ENCODE measurements at regions not wholly inside any gene's neighbourhood (a gene's known extent, or its start where the extent isn't known, plus 50 kb on each side); places are given as distances from the start of the nearest gene placed in this dataset.

GRCh38 chr2:226115102-226115831 lies 684.4 kb downstream of the IRS1 start (continued):
- TF ChIP-seq ARNTL (CRISPR knock-in tag; IDR thresholded peaks at IDR 0.05) (no peak), ARID5B (CRISPR knock-in tag; IDR thresholded peaks at IDR 0.05) (peak; percentile 91), MYNN (CRISPR knock-in tag; IDR thresholded peaks at IDR 0.05; ENCODE audit: low read depth) (no peak), ZNF292 (CRISPR knock-in tag; IDR thresholded peaks at IDR 0.05; ENCODE audit: borderline replicate concordance, low read depth) (no peak), ZNF556 (CRISPR knock-in tag; IDR thresholded peaks at IDR 0.05; ENCODE audit: borderline replicate concordance) (no peak), CREM (IDR thresholded peaks at IDR 0.05) (peak; percentile 76), CREM (CRISPR knock-in tag; IDR thresholded peaks at IDR 0.05) (no peak), AHDC1 (CRISPR knock-in tag; IDR thresholded peaks at IDR 0.05; ENCODE audit: borderline replicate concordance) (peak; percentile 59; the same call in 1 of the 2 replicates), TBP (CRISPR knock-in tag; IDR thresholded peaks at IDR 0.05) (no peak), MEF2D (CRISPR knock-in tag; IDR thresholded peaks at IDR 0.05) (no peak), ZFP36 (IDR thresholded peaks at IDR 0.05; ENCODE audit: borderline replicate concordance, low read depth, low read length, partially characterized antibody) (no peak), ZNF773 (CRISPR knock-in tag; IDR thresholded peaks at IDR 0.05; ENCODE audit: borderline replicate concordance) (no peak), ZSCAN21 (CRISPR knock-in tag; IDR thresholded peaks at IDR 0.05; ENCODE audit: borderline replicate concordance) (no peak), SAFB2 (CRISPR knock-in tag; IDR thresholded peaks at IDR 0.05; ENCODE audit: borderline replicate concordance, low read depth) (no peak), KDM1A (CRISPR knock-in tag; IDR thresholded peaks at IDR 0.05) (0 out of 2 replicates have a peak, but pooled peaks have one; percentile 51), NFIB (CRISPR knock-in tag; IDR thresholded peaks at IDR 0.05; ENCODE audit: borderline replicate concordance) (no peak), HDAC2 (CRISPR knock-in tag; IDR thresholded peaks at IDR 0.05) (0 out of 2 replicates have a peak, but pooled peaks have one; percentile 22), ZNF816 (CRISPR knock-in tag; IDR thresholded peaks at IDR 0.05; ENCODE audit: borderline replicate concordance) (no peak), ZNF468 (CRISPR knock-in tag; IDR thresholded peaks at IDR 0.05) (no peak)
- TF ChIP-seq, protein P1, sequence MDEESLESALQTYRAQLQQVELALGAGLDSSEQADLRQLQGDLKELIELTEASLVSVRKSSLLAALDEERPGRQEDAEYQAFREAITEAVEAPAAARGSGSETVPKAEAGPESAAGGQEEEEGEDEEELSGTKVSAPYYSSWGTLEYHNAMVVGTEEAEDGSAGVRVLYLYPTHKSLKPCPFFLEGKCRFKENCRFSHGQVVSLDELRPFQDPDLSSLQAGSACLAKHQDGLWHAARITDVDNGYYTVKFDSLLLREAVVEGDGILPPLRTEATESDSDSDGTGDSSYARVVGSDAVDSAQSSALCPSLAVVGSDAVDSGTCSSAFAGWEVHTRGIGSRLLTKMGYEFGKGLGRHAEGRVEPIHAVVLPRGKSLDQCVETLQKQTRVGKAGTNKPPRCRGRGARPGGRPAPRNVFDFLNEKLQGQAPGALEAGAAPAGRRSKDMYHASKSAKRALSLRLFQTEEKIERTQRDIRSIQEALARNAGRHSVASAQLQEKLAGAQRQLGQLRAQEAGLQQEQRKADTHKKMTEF (CRISPR knock-in tag; IDR thresholded peaks at IDR 0.05) = peak; percentile 50; the same call in 1 of the 2 replicates
